IgD-negative memory B cell (primary cell): ENCODE measurements at regions not wholly inside any gene's neighbourhood (a gene's known extent, or its start where the extent isn't known, plus 50 kb on each side); places are given as distances from the start of the nearest gene placed in this dataset.
A peak's percentile ranks its signal among the peaks of the same experiment; 100 is the strongest.

Source experiments
- H3K27ac Mint-ChIP-seq, 3 donors: one replicate each; pipeline ENCODE4 v1.8.0; 2020 to 2022; ENCODE audit warnings: mild to moderate bottlenecking in 3 of 3, mixed read lengths in 3 of 3, moderate library complexity in 1 of 3
- H3K27me3 Mint-ChIP-seq: one replicate; pipeline ENCODE4 v1.8.0; 2021; ENCODE audit warnings: mixed read lengths
- H3K36me3 Mint-ChIP-seq: one replicate; pipeline ENCODE4 v1.8.0; 2020; ENCODE audit warnings: mild to moderate bottlenecking, mixed read lengths
- H3K4me1 Mint-ChIP-seq, 3 donors: one replicate each; pipeline ENCODE4 v1.8.0; 2020 to 2022; ENCODE audit warnings: mixed read lengths in 3 of 3, mild to moderate bottlenecking in 1 of 3
- H3K4me3 Mint-ChIP-seq, 4 donors: one replicate each; pipeline ENCODE4 v1.8.0; 2020 to 2022; ENCODE audit warnings: mild to moderate bottlenecking in 4 of 4, mixed read lengths in 4 of 4, moderate library complexity in 3 of 4
- H3K9me3 Mint-ChIP-seq, 3 donors: one replicate each; pipeline ENCODE4 v1.8.0; 2020 to 2021; ENCODE audit warnings: mixed read lengths in 3 of 3, mild to moderate bottlenecking in 1 of 3

- Mint-ChIP-seq H3K27me3 (no peaks in the 10 kb centered on the region), H3K4me1 (peaks cover 8 to 20% (median 9%) of the 10 kb centered on the region in 3 donors), H3K4me3 (no peak overlapping the region)
These were observed 373.6 kb downstream of the NUP35 start for GRCh38 chr2:183497861-183498260.

GRCh38 chr2:183505911-183506310, 381.7 kb downstream of the NUP35 start:
- Mint-ChIP-seq H3K27ac (no peak overlapping the region), H3K4me3 (no peak overlapping the region), H3K36me3 (peaks cover 2% of the 10 kb centered on the region), H3K4me1 (peaks cover 0 to 6% (median 2%) of the 10 kb centered on the region in 3 donors), H3K27me3 (no peaks in the 10 kb centered on the region), H3K9me3 (peaks cover 0 to 18% (median 3%) of the 10 kb centered on the region in 3 donors)

More at GRCh38 chr2:183497861-183498260, 373.6 kb downstream of the NUP35 start:
- Mint-ChIP-seq H3K27ac (no peak overlapping the region), H3K36me3 (peaks cover 2% of the 10 kb centered on the region), H3K9me3 (peaks cover 0 to 5% (median 4%) of the 10 kb centered on the region in 3 donors)

GRCh38 chr2:183511154-183511553, 386.9 kb downstream of the NUP35 start:
- Mint-ChIP-seq H3K36me3 (peaks cover 3% of the 10 kb centered on the region), H3K4me1 (peaks cover 0 to 2% (median under 1%) of the 10 kb centered on the region in 3 donors), H3K27ac (no peak overlapping the region), H3K27me3 (no peaks in the 10 kb centered on the region), H3K4me3 (no peak overlapping the region), H3K9me3 (peaks cover 0 to 10% (median 1%) of the 10 kb centered on the region in 3 donors)

- Mint-ChIP-seq H3K36me3 (peaks cover 3% of the 10 kb centered on the region), H3K4me1 (no peaks in the 10 kb centered on the region), H3K27ac (no peak overlapping the region), H3K4me3 (no peak overlapping the region), H3K9me3 (peaks cover 0 to 2% (median 0%) of the 10 kb centered on the region in 3 donors), H3K27me3 (peaks cover 1% of the 10 kb centered on the region)
These were observed 395.3 kb downstream of the NUP35 start for GRCh38 chr2:183519371-183520056.

GRCh38 chr2:183521911-183522310, 397.7 kb downstream of the NUP35 start:
- Mint-ChIP-seq H3K27ac (no peak overlapping the region), H3K4me3 (no peak overlapping the region), H3K36me3 (no peaks in the 10 kb centered on the region), H3K9me3 (peaks cover 0 to 2% (median 0%) of the 10 kb centered on the region in 3 donors), H3K27me3 (no peaks in the 10 kb centered on the region), H3K4me1 (no peaks in the 10 kb centered on the region)

- peaks cover 0 to 2% (median 0%) of the 10 kb centered on the region in 3 donors for H3K9me3 Mint-ChIP-seq
- H3K4me3 Mint-ChIP-seq, result no peak overlapping the region
- no peak overlapping the region for H3K27ac Mint-ChIP-seq
- no peaks in the 10 kb centered on the region for H3K36me3 Mint-ChIP-seq
- H3K27me3 Mint-ChIP-seq, result no peaks in the 10 kb centered on the region
- no peaks in the 10 kb centered on the region for H3K4me1 Mint-ChIP-seq
These were observed 398.4 kb downstream of the NUP35 start for GRCh38 chr2:183522489-183523266.

- Mint-ChIP-seq H3K4me1 (no peaks in the 10 kb centered on the region), H3K9me3 (no peaks in the 10 kb centered on the region), H3K27me3 (no peaks in the 10 kb centered on the region), H3K27ac (no peak overlapping the region), H3K4me3 (no peak overlapping the region), H3K36me3 (no peaks in the 10 kb centered on the region)
These were observed 406.2 kb downstream of the NUP35 start for GRCh38 chr2:183530333-183530901.

GRCh38 chr2:183532514-183532913, 408.3 kb downstream of the NUP35 start:
- Mint-ChIP-seq H3K36me3 (no peaks in the 10 kb centered on the region), H3K27ac (no peak overlapping the region), H3K27me3 (no peaks in the 10 kb centered on the region), H3K4me1 (no peaks in the 10 kb centered on the region), H3K9me3 (no peaks in the 10 kb centered on the region), H3K4me3 (no peak overlapping the region)

GRCh38 chr2:183533021-183533420, 408.8 kb downstream of the NUP35 start:
- H3K36me3 Mint-ChIP-seq, result no peaks in the 10 kb centered on the region
- no peaks in the 10 kb centered on the region for H3K27me3 Mint-ChIP-seq
- no peak overlapping the region for H3K27ac Mint-ChIP-seq
- no peaks in the 10 kb centered on the region for H3K4me1 Mint-ChIP-seq
- no peak overlapping the region for H3K4me3 Mint-ChIP-seq
- no peaks in the 10 kb centered on the region for H3K9me3 Mint-ChIP-seq

GRCh38 chr2:183536290-183536689, 412.0 kb downstream of the NUP35 start:
- Mint-ChIP-seq H3K27ac (no peak overlapping the region), H3K4me3 (no peak overlapping the region), H3K36me3 (no peaks in the 10 kb centered on the region), H3K9me3 (no peaks in the 10 kb centered on the region), H3K4me1 (no peaks in the 10 kb centered on the region), H3K27me3 (peaks cover 2% of the 10 kb centered on the region)

GRCh38 chr2:183536714-183537113, 412.5 kb downstream of the NUP35 start:
- no peak overlapping the region for H3K4me3 Mint-ChIP-seq

GRCh38 chr2:183541766-183542165, 417.5 kb downstream of the NUP35 start:
- peaks cover 7% of the 10 kb centered on the region for H3K27me3 Mint-ChIP-seq
- H3K4me3 Mint-ChIP-seq, result no peak overlapping the region
- H3K4me1 Mint-ChIP-seq, result peaks cover 0 to 9% (median 8%) of the 10 kb centered on the region in 3 donors
- peaks cover 0 to 11% (median 2%) of the 10 kb centered on the region in 3 donors for H3K9me3 Mint-ChIP-seq
- peaks cover 6% of the 10 kb centered on the region for H3K36me3 Mint-ChIP-seq
- H3K27ac Mint-ChIP-seq, result no peak overlapping the region

More at GRCh38 chr2:183536714-183537113, 412.5 kb downstream of the NUP35 start:
- Mint-ChIP-seq H3K36me3 (no peaks in the 10 kb centered on the region), H3K9me3 (no peaks in the 10 kb centered on the region), H3K27me3 (peaks cover 2% of the 10 kb centered on the region), H3K4me1 (no peaks in the 10 kb centered on the region), H3K27ac (no peak overlapping the region)

GRCh38 chr2:183542606-183543005, 418.4 kb downstream of the NUP35 start:
- peaks cover 0 to 9% (median 8%) of the 10 kb centered on the region in 3 donors for H3K4me1 Mint-ChIP-seq
- H3K27ac Mint-ChIP-seq, result no peak overlapping the region
- H3K9me3 Mint-ChIP-seq, result peaks cover 0 to 13% (median 2%) of the 10 kb centered on the region in 3 donors
- H3K36me3 Mint-ChIP-seq, result peaks cover 6% of the 10 kb centered on the region
- H3K27me3 Mint-ChIP-seq, result peaks cover 7% of the 10 kb centered on the region
- no peak overlapping the region for H3K4me3 Mint-ChIP-seq

- Mint-ChIP-seq H3K4me1 (peaks cover 0 to 9% (median 8%) of the 10 kb centered on the region in 3 donors), H3K27me3 (peaks cover 7% of the 10 kb centered on the region), H3K9me3 (peaks cover 0 to 18% (median 2%) of the 10 kb centered on the region in 3 donors)
These were observed 419.0 kb downstream of the NUP35 start for GRCh38 chr2:183543222-183543621.

GRCh38 chr2:183543731-183544130, 419.5 kb downstream of the NUP35 start:
- Mint-ChIP-seq H3K4me3 (peak overlapping the region in 2 of 4 donors; percentile 67 to 86), H3K4me1 (peaks cover 0 to 9% (median 8%) of the 10 kb centered on the region in 3 donors), H3K27me3 (peaks cover 7% of the 10 kb centered on the region), H3K27ac (no peak overlapping the region), H3K36me3 (peaks cover 6% of the 10 kb centered on the region), H3K9me3 (peaks cover 0 to 19% (median 2%) of the 10 kb centered on the region in 3 donors)

More at GRCh38 chr2:183543222-183543621, 419.0 kb downstream of the NUP35 start:
- Mint-ChIP-seq H3K4me3 (no peak overlapping the region), H3K27ac (no peak overlapping the region), H3K36me3 (peaks cover 6% of the 10 kb centered on the region)
